Hepatocyte (in vitro differentiated cells): ENCODE measurements at regions not wholly inside any gene's neighbourhood (a gene's known extent, or its start where the extent isn't known, plus 50 kb on each side); places are given as distances from the start of the nearest gene placed in this dataset.

Experiments
- CTCF ChIP-seq: fragments of 200-600 bp; sonication (generic); IDR thresholded peaks from 2 replicates; pipeline ENCODE4 v1.5.1; 2016; ENCODE audit warnings: antibody characterized with exemption, mild to moderate bottlenecking; ENCODE audit not compliant: poor library complexity
- EZH2 ChIP-seq: fragments of 200-600 bp; sonication (generic); IDR thresholded peaks from 2 replicates; pipeline ENCODE4 v1.6.1; 2016; ENCODE audit warnings: antibody characterized with exemption, mild to moderate bottlenecking, borderline replicate concordance

GRCh38 chr1:68979891-68980290 lies 483.0 kb upstream of the DEPDC1 start:
- TF ChIP-seq CTCF: no peak
- TF ChIP-seq EZH2: no peak
